HepG2 (cell line): ENCODE measurements at regions not wholly inside any gene's neighbourhood (a gene's known extent, or its start where the extent isn't known, plus 50 kb on each side); places are given as distances from the start of the nearest gene placed in this dataset.

ENCODE experiments used
- ATAC-seq: fragments of 200-7000 bp; cut with Tn5 transposase; 3 replicates; pipeline ENCODE4 v1.9.1; 2020; ENCODE audit warnings: mild to moderate bottlenecking, moderate library complexity
- BruUV-seq: library from RNA; stranded (reverse); fragments of 400-500 nt; replicated peaks from 2 replicates; lab custom pipeline; 2021; lab: Mats Ljungman, UMichigan
- CTCF ChIA-PET: fragments of 300-600 bp; formaldehyde crosslinking; extraction: SDS; loops from one replicate; lab custom pipeline; 2021; ENCODE audit warnings: low total read pairs, inconsistent platforms, low intra/inter-chr PET ratio; lab: Yijun Ruan, JAX
- POLR2A ChIA-PET: fragments of 350-600 bp; sonication (Branson Sonifier 250); formaldehyde crosslinking; loops from one replicate; lab custom pipeline; 2020; ENCODE audit warnings: antibody characterized with exemption, inconsistent platforms; lab: Yijun Ruan, JAX
- DNase-seq: peaks from one replicate; pipeline ENCODE4 v3.0.0-alpha.2; 2015; ENCODE audit warnings: low spot score
- FAIRE-seq: peaks from 3 replicates; lab custom pipeline; 2011; peaks lifted over from hg19 to GRCh38; lab: Jason Lieb, UNC
- H2AFZ ChIP-seq: one replicate; pipeline ENCODE4 v1.6.1; 2011; ENCODE audit warnings: low read length, inconsistent platforms
- H3K27ac ChIP-seq: fragments of 300-600 bp; 3 replicates; pipeline ENCODE4 v1.8.0; 2011; ENCODE audit warnings: mixed run types, mild to moderate bottlenecking, mixed read lengths, low read length, inconsistent platforms; ENCODE audit not compliant: insufficient read depth; ENCODE audit errors: extremely low read length
- H3K27me3 ChIP-seq, 2 experiments: fragments of 200-600 bp in 1 of 2; 2 replicates in 1 of 2; 3 replicates in 1 of 2; pipeline versions ENCODE4 v1.6.0 to v1.8.0; 2011; ENCODE audit warnings: low read length in 2 of 2, mild to moderate bottlenecking in 2 of 2, moderate library complexity in 2 of 2, inconsistent platforms in 1 of 2; ENCODE audit not compliant: insufficient read depth in 2 of 2, control insufficient read depth in 1 of 2
- H3K36me3 ChIP-seq, 2 experiments: fragments of 200-600 bp in 1 of 2; replicated peaks in 1 of 2; 2 replicates in 1 of 2; 3 replicates in 1 of 2; pipeline versions ENCODE4 v1.5.1 to v1.8.0; 2011; ENCODE audit warnings: low read length in 2 of 2, inconsistent platforms in 1 of 2; ENCODE audit not compliant: insufficient read depth in 2 of 2, control insufficient read depth in 1 of 2
- H3K4me1 ChIP-seq: 2 replicates; pipeline ENCODE4 v1.5.1; 2012; ENCODE audit warnings: low read length, inconsistent platforms; ENCODE audit not compliant: insufficient read depth
- H3K4me2 ChIP-seq: 2 replicates; pipeline ENCODE4 v1.6.0; 2011; ENCODE audit warnings: low read depth, low read length, inconsistent platforms
- H3K4me3 ChIP-seq, 3 experiments: fragments of 200-600 bp in 1 of 3; sonication (generic), shearing (Covaris generic) in 1 of 3; replicated peaks in 1 of 3; 2 replicates each; pipeline ENCODE4 v1.5.1; 2011 to 2016; ENCODE audit warnings: low read length in 3 of 3, inconsistent platforms in 2 of 3, low read depth in 2 of 3, mild to moderate bottlenecking in 2 of 3, control low read depth in 1 of 3, mixed read lengths in 1 of 3; ENCODE audit not compliant: insufficient read depth in 1 of 3
- H3K79me2 ChIP-seq: one replicate; pipeline ENCODE4 v1.6.1; 2011; ENCODE audit warnings: low read length, inconsistent platforms; ENCODE audit not compliant: insufficient read depth
- H3K9ac ChIP-seq: 2 replicates; pipeline ENCODE4 v1.6.0; 2011; ENCODE audit warnings: mild to moderate bottlenecking, low read depth, low read length, inconsistent platforms; ENCODE audit not compliant: insufficient read depth
- H3K9me3 ChIP-seq: 2 replicates; pipeline ENCODE4 v1.5.1; 2012; ENCODE audit warnings: mild to moderate bottlenecking, low read length
- H4K20me1 ChIP-seq: 2 replicates; pipeline ENCODE4 v1.6.0; 2011; ENCODE audit warnings: inconsistent platforms, mild to moderate bottlenecking, low read length, moderate library complexity; ENCODE audit not compliant: insufficient read depth
- AKAP8 ChIP-seq: sonication (generic); formaldehyde crosslinking; IDR thresholded peaks from 2 replicates; pipeline ENCODE4 v1.5.1; 2020; ENCODE audit warnings: mild to moderate bottlenecking, missing genetic modification reagents
- CBX5 ChIP-seq: sonication (generic); formaldehyde crosslinking; IDR thresholded peaks from 2 replicates; pipeline ENCODE4 v1.4.0; 2020; ENCODE audit warnings: missing genetic modification reagents, borderline replicate concordance
- CEBPZ ChIP-seq: IDR thresholded peaks from 2 replicates; pipeline ENCODE4 v1.6.1; 2012; ENCODE audit warnings: low read length, improper control_type of control experiment
- JUN ChIP-seq: sonication (generic); formaldehyde crosslinking; IDR thresholded peaks from 2 replicates; pipeline ENCODE4 v1.4.0; 2020; ENCODE audit warnings: mild to moderate bottlenecking, missing genetic modification reagents
- KMT2B ChIP-seq: IDR thresholded peaks from 2 replicates; pipeline ENCODE4 v1.6.1; 2016; ENCODE audit warnings: missing genetic modification reagents, missing compliant biosample characterization
- MLXIP ChIP-seq: sonication (generic); formaldehyde crosslinking; IDR thresholded peaks from 2 replicates; pipeline ENCODE4 v1.9.0; 2021; ENCODE audit warnings: missing genetic modification reagents, borderline replicate concordance
- TARDBP ChIP-seq: sonication (generic); formaldehyde crosslinking; IDR thresholded peaks from 2 replicates; pipeline ENCODE4 v1.8.0; 2022; ENCODE audit warnings: mild to moderate bottlenecking, missing genetic modification reagents
- ZFP1 ChIP-seq: IDR thresholded peaks from 2 replicates; pipeline ENCODE4 v1.6.1; 2016
- ZNF333 ChIP-seq: sonication (generic); formaldehyde crosslinking; IDR thresholded peaks from 2 replicates; pipeline ENCODE4 v1.4.0; 2020; ENCODE audit warnings: mild to moderate bottlenecking, missing genetic modification reagents, borderline replicate concordance
- ZNF691 ChIP-seq: sonication (generic); formaldehyde crosslinking; IDR thresholded peaks from 2 replicates; pipeline ENCODE4 v1.4.0; 2020; ENCODE audit warnings: missing genetic modification reagents, low read depth, mild to moderate bottlenecking, borderline replicate concordance
- WGBS: methylation state at CpG from one replicate; pipeline ENCODE4 v1.1.6; 2017; ENCODE audit warnings: low lambda C conversion rate; 5-methylcytosine and 5-hydroxymethylcytosine counted together
- in situ Hi-C: cut with HindIII; loops from 2 replicates; pipeline ENCODE4 v1.10.0; 2017; ENCODE audit warnings: low pct_unique_long_range_greater_than_20kb; ENCODE audit not compliant: extremely low pct_ligation_motif_present
- intact Hi-C: fragments of 100-400 bp; cut with micrococcal nuclease; formaldehyde crosslinking; loops from one replicate; pipeline ENCODE4 v1.10.0; 2022; ENCODE audit not compliant: unreplicated experiment
- TF ChIP-seq, protein P1 (sequence below): sonication (generic); formaldehyde crosslinking; IDR thresholded peaks from 2 replicates; pipeline ENCODE4 v1.5.1; 2020; ENCODE audit warnings: mild to moderate bottlenecking, moderate library complexity, missing genetic modification reagents
- TF ChIP-seq, protein P2 (sequence below): sonication (generic); formaldehyde crosslinking; conservative IDR thresholded peaks from 2 replicates; pipeline ENCODE4 v1.8.1; 2023; ENCODE audit warnings: missing genetic modification reagents
- TF ChIP-seq, protein P3 (sequence below): sonication (generic); formaldehyde crosslinking; conservative IDR thresholded peaks from 2 replicates; pipeline ENCODE4 v1.4.0; 2020; ENCODE audit warnings: missing genetic modification reagents

- ChIA-PET POLR2A (no interaction called here), CTCF (no interaction called here)
- H2AFZ ChIP-seq = no peak overlapping the region
- intact Hi-C loops = no loop called here
- no peaks in the 10 kb centered on the region for H3K79me2 ChIP-seq
- no peak overlapping the region for H3K4me3 ChIP-seq
- no peaks in the 10 kb centered on the region for H3K27me3 ChIP-seq
- no peak overlapping the region for H3K27ac ChIP-seq
- no peak for FAIRE-seq
- no peaks in the 10 kb centered on the region for H4K20me1 ChIP-seq
- no peak overlapping the region for H3K4me2 ChIP-seq
- in situ Hi-C loops = loop anchor here (25.0 kb wide), 1 partner anchor 1816 kb away; no protein-coding TSS in a partner anchor
- H3K4me1 ChIP-seq = no peaks in the 10 kb centered on the region
- H3K9ac ChIP-seq = no peak overlapping the region
- H3K9me3 ChIP-seq = no peaks in the 10 kb centered on the region
- no TSS peak for BruUV-seq
- WGBS = 2% methylated on average over 5 of the region's 5 CpGs
- no peaks in the 10 kb centered on the region for H3K36me3 ChIP-seq
- no peak for DNase-seq
- no peak for ATAC-seq
- no peak for TF ChIP-seq MLXIP
- no peak for TF ChIP-seq TARDBP (CRISPR knock-in tag)
- TF ChIP-seq CEBPZ = no peak
- TF ChIP-seq CBX5 = no peak
- no peak for TF ChIP-seq ZNF691 (CRISPR knock-in tag)
- TF ChIP-seq, protein P1, sequence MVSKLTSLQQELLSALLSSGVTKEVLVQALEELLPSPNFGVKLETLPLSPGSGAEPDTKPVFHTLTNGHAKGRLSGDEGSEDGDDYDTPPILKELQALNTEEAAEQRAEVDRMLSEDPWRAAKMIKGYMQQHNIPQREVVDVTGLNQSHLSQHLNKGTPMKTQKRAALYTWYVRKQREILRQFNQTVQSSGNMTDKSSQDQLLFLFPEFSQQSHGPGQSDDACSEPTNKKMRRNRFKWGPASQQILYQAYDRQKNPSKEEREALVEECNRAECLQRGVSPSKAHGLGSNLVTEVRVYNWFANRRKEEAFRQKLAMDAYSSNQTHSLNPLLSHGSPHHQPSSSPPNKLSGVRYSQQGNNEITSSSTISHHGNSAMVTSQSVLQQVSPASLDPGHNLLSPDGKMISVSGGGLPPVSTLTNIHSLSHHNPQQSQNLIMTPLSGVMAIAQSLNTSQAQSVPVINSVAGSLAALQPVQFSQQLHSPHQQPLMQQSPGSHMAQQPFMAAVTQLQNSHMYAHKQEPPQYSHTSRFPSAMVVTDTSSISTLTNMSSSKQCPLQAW (CRISPR knock-in tag) = no peak
- TF ChIP-seq KMT2B (CRISPR knock-in tag) = no peak
- no peak for TF ChIP-seq JUN
- no peak for TF ChIP-seq ZFP1 (CRISPR knock-in tag)
- no peak for TF ChIP-seq ZNF333 (CRISPR knock-in tag)
- TF ChIP-seq, protein P2, sequence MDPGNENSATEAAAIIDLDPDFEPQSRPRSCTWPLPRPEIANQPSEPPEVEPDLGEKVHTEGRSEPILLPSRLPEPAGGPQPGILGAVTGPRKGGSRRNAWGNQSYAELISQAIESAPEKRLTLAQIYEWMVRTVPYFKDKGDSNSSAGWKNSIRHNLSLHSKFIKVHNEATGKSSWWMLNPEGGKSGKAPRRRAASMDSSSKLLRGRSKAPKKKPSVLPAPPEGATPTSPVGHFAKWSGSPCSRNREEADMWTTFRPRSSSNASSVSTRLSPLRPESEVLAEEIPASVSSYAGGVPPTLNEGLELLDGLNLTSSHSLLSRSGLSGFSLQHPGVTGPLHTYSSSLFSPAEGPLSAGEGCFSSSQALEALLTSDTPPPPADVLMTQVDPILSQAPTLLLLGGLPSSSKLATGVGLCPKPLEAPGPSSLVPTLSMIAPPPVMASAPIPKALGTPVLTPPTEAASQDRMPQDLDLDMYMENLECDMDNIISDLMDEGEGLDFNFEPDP (CRISPR knock-in tag) = no peak
- TF ChIP-seq AKAP8 (CRISPR knock-in tag) = no peak
- TF ChIP-seq, protein P3, sequence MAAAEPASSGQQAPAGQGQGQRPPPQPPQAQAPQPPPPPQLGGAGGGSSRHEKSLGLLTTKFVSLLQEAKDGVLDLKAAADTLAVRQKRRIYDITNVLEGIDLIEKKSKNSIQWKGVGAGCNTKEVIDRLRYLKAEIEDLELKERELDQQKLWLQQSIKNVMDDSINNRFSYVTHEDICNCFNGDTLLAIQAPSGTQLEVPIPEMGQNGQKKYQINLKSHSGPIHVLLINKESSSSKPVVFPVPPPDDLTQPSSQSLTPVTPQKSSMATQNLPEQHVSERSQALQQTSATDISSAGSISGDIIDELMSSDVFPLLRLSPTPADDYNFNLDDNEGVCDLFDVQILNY (CRISPR knock-in tag) = no peak
Measured at GRCh38 chr2:58770846-58771245, 529.7 kb upstream of the FANCL start.
